Peyer's patch (tissue), 4 donors: ENCODE measurements at regions not wholly inside any gene's neighbourhood (a gene's known extent, or its start where the extent isn't known, plus 50 kb on each side); places are given as distances from the start of the nearest gene placed in this dataset.

Source experiments
- DNase-seq, 3 donors: peaks; one replicate each; pipeline ENCODE4 v3.0.0-alpha.2; 2017 to 2019
- H3K27ac ChIP-seq, 4 donors: fragments of 200-600 bp; sonication (generic); one replicate each; pipeline ENCODE4 v1.5.1; 2016 to 2019
- H3K27me3 ChIP-seq, 2 donors: fragments of 200-600 bp; sonication (generic); one replicate each; pipeline ENCODE4 v1.5.1; 2019
- H3K36me3 ChIP-seq, 3 donors: fragments of 200-600 bp; sonication (generic); one replicate each; pipeline ENCODE4 v1.5.1; 2016 to 2019
- H3K4me1 ChIP-seq, 4 donors: fragments of 200-600 bp; sonication (generic); one replicate each; pipeline ENCODE4 v1.5.1; 2016 to 2019
- H3K4me3 ChIP-seq, 4 donors: fragments of 200-600 bp; sonication (generic); 1 replicate in 3 of 4; 2 replicates in 1 of 4; pipeline ENCODE4 v1.5.1; 2016 to 2019; ENCODE audit warnings: mild to moderate bottlenecking in 1 of 4
- H3K9me3 ChIP-seq, 4 donors: fragments of 200-600 bp; sonication (generic); one replicate each; pipeline ENCODE4 v1.5.1; 2016 to 2019; ENCODE audit warnings: mild to moderate bottlenecking in 1 of 4
- CTCF ChIP-seq, 6 experiments: fragments of 450-650 bp in 4 of 6; fragments of 200-600 bp in 2 of 6; sonication (generic) in 1 of 6; IDR thresholded peaks; one replicate each; pipeline ENCODE4 v1.5.1; 2017 to 2019; ENCODE audit warnings: antibody characterized with exemption in 6 of 6, mild to moderate bottlenecking in 3 of 6, moderate library complexity in 1 of 6
- POLR2A ChIP-seq, 2 donors: fragments of 450-650 bp; IDR thresholded peaks; one replicate each; pipeline ENCODE4 v1.5.1; 2017; ENCODE audit warnings: antibody characterized with exemption in 2 of 2, mild to moderate bottlenecking in 2 of 2, moderate library complexity in 2 of 2

- no peaks in the 10 kb centered on the region for H3K36me3 ChIP-seq
- H3K9me3 ChIP-seq: no peaks in the 10 kb centered on the region
- H3K27ac ChIP-seq: no peak overlapping the region
- no peak overlapping the region for H3K4me3 ChIP-seq
- H3K4me1 ChIP-seq: no peaks in the 10 kb centered on the region
- TF ChIP-seq CTCF (IDR thresholded peaks at IDR 0.05): no peak
- TF ChIP-seq POLR2A (IDR thresholded peaks at IDR 0.05): no peak
- DNase-seq: no peak
- H3K27me3 ChIP-seq: no peaks in the 10 kb centered on the region
Observed at GRCh38 chr2:221845021-221845365, 272.9 kb upstream of the EPHA4 start.

DNA sequence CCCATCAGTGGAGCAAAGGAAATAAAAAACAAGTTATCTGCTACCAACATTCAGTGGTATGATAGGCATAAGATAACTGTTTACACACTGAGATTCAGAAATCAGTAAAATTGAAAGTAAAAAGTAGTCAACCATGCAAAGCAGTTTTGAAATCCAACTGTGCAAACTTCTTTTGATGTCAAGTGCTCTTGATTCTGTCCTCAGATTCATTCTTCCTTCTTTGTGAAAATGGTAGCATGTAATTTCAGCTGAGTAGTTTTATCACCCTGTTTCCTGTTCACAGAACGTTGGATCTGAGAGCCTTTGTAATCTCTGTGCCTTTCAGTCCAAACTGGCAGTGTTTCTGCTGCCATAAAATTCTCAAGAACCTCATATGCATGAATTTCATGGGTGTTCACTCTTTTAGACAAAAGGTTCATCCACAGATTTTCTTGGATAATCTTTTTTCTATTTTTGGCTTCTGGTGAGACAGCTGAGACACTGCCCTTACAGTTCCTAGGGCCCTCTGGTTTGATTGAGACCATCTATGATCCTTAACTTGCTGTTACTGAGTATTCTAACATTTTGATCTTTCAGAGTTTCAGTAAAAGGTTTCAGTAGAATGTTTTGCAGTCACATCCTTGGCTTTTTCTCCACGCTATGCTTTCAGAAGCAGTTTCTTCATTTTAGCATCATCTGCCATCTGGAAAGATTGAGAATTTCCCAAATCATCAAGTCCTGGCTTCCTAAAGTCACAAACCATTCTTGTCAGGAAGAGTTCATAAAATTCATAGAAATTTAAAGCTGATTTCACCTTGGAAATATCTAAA lies 272.3 kb upstream of the EPHA4 start:
- Histone ChIP-seq H3K4me3 (no peak overlapping the region), H3K9me3 (no peaks in the 10 kb centered on the region), H3K27me3 (no peaks in the 10 kb centered on the region), H3K27ac (no peak overlapping the region), H3K36me3 (no peaks in the 10 kb centered on the region), H3K4me1 (no peaks in the 10 kb centered on the region)
- DNase-seq: no peak
- TF ChIP-seq CTCF (IDR thresholded peaks at IDR 0.05): no peak

- Histone ChIP-seq H3K27ac (no peak overlapping the region), H3K4me1 (no peaks in the 10 kb centered on the region), H3K27me3 (no peaks in the 10 kb centered on the region), H3K9me3 (no peaks in the 10 kb centered on the region), H3K36me3 (no peaks in the 10 kb centered on the region), H3K4me3 (no peak overlapping the region)
- TF ChIP-seq CTCF (IDR thresholded peaks at IDR 0.05): no peak
- TF ChIP-seq POLR2A (IDR thresholded peaks at IDR 0.05): no peak
- DNase-seq: no peak
Observed at GRCh38 chr2:221836095-221836494, 264.0 kb upstream of the EPHA4 start.

DNA sequence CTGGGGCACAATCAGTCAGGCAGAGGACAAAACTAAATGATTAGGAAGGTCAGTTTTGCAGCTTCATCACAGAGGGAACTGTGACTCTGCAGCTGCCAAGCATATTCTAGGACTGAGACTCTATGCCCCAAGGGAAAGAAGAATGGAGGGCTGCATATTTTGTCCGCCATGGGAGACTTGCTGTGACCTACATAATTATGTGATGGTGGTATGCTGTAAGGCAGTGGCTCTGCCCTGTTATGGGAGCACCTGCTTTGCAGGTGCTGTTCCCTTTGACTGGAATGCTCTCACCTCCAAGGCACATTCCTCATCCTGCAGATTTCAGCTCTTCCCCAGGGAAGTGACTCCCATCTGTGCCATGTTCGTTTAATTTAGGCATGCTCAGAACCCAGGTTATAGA lies 261.9 kb upstream of the EPHA4 start:
- H3K27me3 ChIP-seq: no peaks in the 10 kb centered on the region
- no peak overlapping the region for H3K4me3 ChIP-seq
- no peak for DNase-seq
- TF ChIP-seq POLR2A (IDR thresholded peaks at IDR 0.05) (no peak), CTCF (IDR thresholded peaks at IDR 0.05) (no peak)
- no peaks in the 10 kb centered on the region for H3K36me3 ChIP-seq
- no peaks in the 10 kb centered on the region for H3K4me1 ChIP-seq
- no peak overlapping the region for H3K27ac ChIP-seq
- no peaks in the 10 kb centered on the region for H3K9me3 ChIP-seq

DNA sequence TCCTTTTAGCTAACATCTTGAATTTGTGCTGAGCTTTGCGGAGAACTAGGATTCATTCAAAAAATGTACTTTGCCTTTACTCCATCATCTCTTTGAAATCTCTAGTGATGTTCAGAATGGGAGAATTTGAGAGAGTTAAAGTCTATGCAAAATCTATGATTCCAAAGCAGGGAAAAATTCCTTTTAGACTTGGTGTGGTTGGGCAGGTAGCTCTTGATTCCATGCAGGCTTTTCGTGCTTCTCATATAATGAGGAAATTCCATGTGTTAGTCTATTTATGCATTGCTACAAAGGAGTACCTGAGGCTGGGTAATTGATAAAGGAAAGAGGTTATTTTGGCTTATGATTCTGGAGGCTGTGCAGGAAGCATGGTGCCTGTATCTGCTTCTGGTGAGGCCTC lies 258.9 kb upstream of the EPHA4 start:
- Histone ChIP-seq H3K4me3 (no peak overlapping the region), H3K36me3 (no peaks in the 10 kb centered on the region), H3K9me3 (no peaks in the 10 kb centered on the region), H3K27ac (no peak overlapping the region), H3K27me3 (no peaks in the 10 kb centered on the region), H3K4me1 (no peaks in the 10 kb centered on the region)
- TF ChIP-seq CTCF (IDR thresholded peaks at IDR 0.05): no peak
- no peak for TF ChIP-seq POLR2A (IDR thresholded peaks at IDR 0.05)
- DNase-seq: no peak

- no peak for DNase-seq
- no peak overlapping the region for H3K4me3 ChIP-seq
- H3K27ac ChIP-seq: no peak overlapping the region
- H3K4me1 ChIP-seq: no peaks in the 10 kb centered on the region
- TF ChIP-seq POLR2A (IDR thresholded peaks at IDR 0.05): no peak
- TF ChIP-seq CTCF (IDR thresholded peaks at IDR 0.05): no peak
- no peaks in the 10 kb centered on the region for H3K36me3 ChIP-seq
- no peaks in the 10 kb centered on the region for H3K27me3 ChIP-seq
- no peaks in the 10 kb centered on the region for H3K9me3 ChIP-seq
Observed at GRCh38 chr2:221822416-221822815, 250.3 kb upstream of the EPHA4 start.
